HepG2 (cell line): ENCODE measurements at regions not wholly inside any gene's neighbourhood (a gene's known extent, or its start where the extent isn't known, plus 50 kb on each side); places are given as distances from the start of the nearest gene placed in this dataset.
A peak's percentile ranks its signal among the peaks of the same experiment; 100 is the strongest.

ENCODE experiments used
- CBX1 ChIP-seq: IDR thresholded peaks from one replicate; pipeline ENCODE4 v1.6.1; 2016; ENCODE audit warnings: antibody characterized with exemption, low read depth
- CENPT ChIP-seq: sonication (generic); formaldehyde crosslinking; IDR thresholded peaks from 2 replicates; pipeline ENCODE4 v1.8.0; 2022; ENCODE audit warnings: low read depth, mild to moderate bottlenecking, moderate library complexity, missing genetic modification reagents
- E2F5 ChIP-seq: sonication (generic); formaldehyde crosslinking; conservative IDR thresholded peaks from 2 replicates; pipeline ENCODE4 v1.4.0; 2020; ENCODE audit warnings: missing genetic modification reagents
- GATAD1 ChIP-seq: IDR thresholded peaks from 2 replicates; pipeline ENCODE4 v1.6.1; 2016; ENCODE audit warnings: missing genetic modification reagents, missing compliant biosample characterization
- HOXA5 ChIP-seq: sonication (generic); formaldehyde crosslinking; IDR thresholded peaks from 2 replicates; pipeline ENCODE4 v1.4.0; 2020; ENCODE audit warnings: missing genetic modification reagents
- NAIF1 ChIP-seq: sonication (generic); formaldehyde crosslinking; IDR thresholded peaks from 2 replicates; pipeline ENCODE4 v1.5.0; 2020; ENCODE audit warnings: mild to moderate bottlenecking, missing genetic modification reagents, borderline replicate concordance
- PATZ1 ChIP-seq: sonication (generic); formaldehyde crosslinking; IDR thresholded peaks from 2 replicates; pipeline ENCODE4 v1.4.0; 2020; ENCODE audit warnings: missing genetic modification reagents
- PHB2 ChIP-seq: fragments of 450-650 bp; IDR thresholded peaks from 2 replicates; pipeline ENCODE4 v1.6.1; 2018; ENCODE audit not compliant: partially characterized antibody
- TBL1XR1 ChIP-seq: fragments of 150-350 bp; IDR thresholded peaks from 2 replicates; pipeline ENCODE4 v1.6.1; 2014; ENCODE audit warnings: borderline replicate concordance, low read length; ENCODE audit not compliant: partially characterized antibody
- TBP ChIP-seq: sonication (generic); formaldehyde crosslinking; IDR thresholded peaks from 2 replicates; pipeline ENCODE4 v1.5.0; 2020; ENCODE audit warnings: missing genetic modification reagents
- THRA ChIP-seq: sonication (generic); formaldehyde crosslinking; IDR thresholded peaks from 2 replicates; pipeline ENCODE4 v1.4.0; 2020; ENCODE audit warnings: missing genetic modification reagents, borderline replicate concordance
- ZHX2 ChIP-seq, 2 experiments: sonication (generic) in 1 of 2; formaldehyde crosslinking in 1 of 2; IDR thresholded peaks; 2 replicates each; pipeline versions ENCODE4 v1.6.1 to v1.9.0; 2014 to 2022; ENCODE audit warnings: antibody characterized with exemption in 1 of 2, borderline replicate concordance in 1 of 2, inconsistent platforms in 1 of 2, low read depth in 1 of 2, missing genetic modification reagents in 1 of 2
- ZNF12 ChIP-seq: sonication (generic); formaldehyde crosslinking; IDR thresholded peaks from 2 replicates; pipeline ENCODE4 v1.5.0; 2020; ENCODE audit warnings: missing genetic modification reagents
- ZNF597 ChIP-seq: sonication (generic); formaldehyde crosslinking; IDR thresholded peaks from 2 replicates; pipeline ENCODE4 v1.5.0; 2020; ENCODE audit warnings: missing genetic modification reagents

- no peak for TF ChIP-seq TBL1XR1
- no peak for TF ChIP-seq CBX1
- TF ChIP-seq E2F5 (CRISPR knock-in tag): no peak
- peak; percentile 47; the same call in 1 of the 2 replicates for TF ChIP-seq GATAD1
- TF ChIP-seq TBP (CRISPR knock-in tag): no peak
- no peak for TF ChIP-seq ZNF597 (CRISPR knock-in tag)
- peak; percentile 76; the same call in 1 of the 2 replicates for TF ChIP-seq THRA (CRISPR knock-in tag)
- TF ChIP-seq ZNF12 (CRISPR knock-in tag): no peak
- no peak for TF ChIP-seq HOXA5 (CRISPR knock-in tag)
- no peak for TF ChIP-seq PHB2
- TF ChIP-seq NAIF1 (CRISPR knock-in tag): no peak
- TF ChIP-seq CENPT (CRISPR knock-in tag): no peak
- TF ChIP-seq PATZ1 (CRISPR knock-in tag): peak; percentile 83
- no peak for TF ChIP-seq ZHX2 (IDR thresholded peaks at IDR 0.05; ENCODE audit: low read depth)
- TF ChIP-seq ZHX2 (CRISPR knock-in tag; IDR thresholded peaks at IDR 0.05; ENCODE audit: borderline replicate concordance): no peak
Measured at GRCh38 chr1:211885747-211886522, 55.4 kb upstream of the LPGAT1 start (continued).
